ENCODE measurements at regions not wholly inside any gene's neighbourhood (a gene's known extent, or its start where the extent isn't known, plus 50 kb on each side); places are given as distances from the start of the nearest gene placed in this dataset.

DNA sequence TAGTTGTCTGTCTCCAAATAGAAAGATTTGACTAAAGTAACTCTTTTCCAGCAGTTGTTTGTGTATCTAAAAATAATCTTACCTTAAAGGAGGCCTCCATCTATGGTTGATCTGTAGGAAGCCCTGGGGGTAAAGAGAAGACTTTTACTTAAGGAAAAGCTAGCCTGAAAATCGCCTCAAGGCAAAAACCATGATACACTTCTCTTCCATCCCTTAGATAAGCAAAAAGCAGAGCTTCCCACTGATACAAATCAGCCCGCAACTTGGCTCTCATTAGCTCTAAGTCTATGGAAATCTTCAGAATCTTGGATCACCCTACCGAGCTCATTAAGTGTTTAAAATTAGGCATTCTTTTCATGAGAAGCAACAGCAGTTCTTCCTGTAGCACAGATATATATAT is 576.9 kb upstream of the PTBP2 start:
- TF ChIP-seq, protein P1, sequence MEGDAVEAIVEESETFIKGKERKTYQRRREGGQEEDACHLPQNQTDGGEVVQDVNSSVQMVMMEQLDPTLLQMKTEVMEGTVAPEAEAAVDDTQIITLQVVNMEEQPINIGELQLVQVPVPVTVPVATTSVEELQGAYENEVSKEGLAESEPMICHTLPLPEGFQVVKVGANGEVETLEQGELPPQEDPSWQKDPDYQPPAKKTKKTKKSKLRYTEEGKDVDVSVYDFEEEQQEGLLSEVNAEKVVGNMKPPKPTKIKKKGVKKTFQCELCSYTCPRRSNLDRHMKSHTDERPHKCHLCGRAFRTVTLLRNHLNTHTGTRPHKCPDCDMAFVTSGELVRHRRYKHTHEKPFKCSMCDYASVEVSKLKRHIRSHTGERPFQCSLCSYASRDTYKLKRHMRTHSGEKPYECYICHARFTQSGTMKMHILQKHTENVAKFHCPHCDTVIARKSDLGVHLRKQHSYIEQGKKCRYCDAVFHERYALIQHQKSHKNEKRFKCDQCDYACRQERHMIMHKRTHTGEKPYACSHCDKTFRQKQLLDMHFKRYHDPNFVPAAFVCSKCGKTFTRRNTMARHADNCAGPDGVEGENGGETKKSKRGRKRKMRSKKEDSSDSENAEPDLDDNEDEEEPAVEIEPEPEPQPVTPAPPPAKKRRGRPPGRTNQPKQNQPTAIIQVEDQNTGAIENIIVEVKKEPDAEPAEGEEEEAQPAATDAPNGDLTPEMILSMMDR (IDR thresholded peaks at IDR 0.05) = no peak
- TF ChIP-seq EP300 (IDR thresholded peaks at IDR 0.05) (no peak), POLR2A (IDR thresholded peaks at IDR 0.05) (no peak)
